ENCODE measurements at regions not wholly inside any gene's neighbourhood (a gene's known extent, or its start where the extent isn't known, plus 50 kb on each side); places are given as distances from the start of the nearest gene placed in this dataset.
"Not testable (repeated sequence)": the region's sequence is repeated elsewhere in the genome, so short reads cannot be mapped to it uniquely, and the experiment has no call there.

- no peak for DNase-seq
Observed at GRCh38 chr5:60546207-60546606, 153.8 kb downstream of the DEPDC1B start.

- no peak for DNase-seq
Observed at GRCh38 chr5:60545551-60545950, 154.4 kb downstream of the DEPDC1B start.

- DNase-seq: no peak
Observed at GRCh38 chr5:60544142-60544541, 155.8 kb downstream of the DEPDC1B start.

GRCh38 chr5:60541980-60542379 is 158.0 kb downstream of the DEPDC1B start:
- peak; percentile 66 for DNase-seq

- DNase-seq: no peak
Observed at GRCh38 chr5:60540856-60541805, 158.8 kb downstream of the DEPDC1B start.

- DNase-seq: no peak
Observed at GRCh38 chr5:60538955-60539866, 160.8 kb downstream of the DEPDC1B start.

- peak; percentile 28 for DNase-seq
Observed at GRCh38 chr5:60538426-60538825, 161.5 kb downstream of the DEPDC1B start.

GRCh38 chr5:60535951-60536350 is 164.0 kb downstream of the DEPDC1B start:
- DNase-seq: no peak

- DNase-seq: no peak
Observed at GRCh38 chr5:60535198-60535597, 164.8 kb downstream of the DEPDC1B start.

- DNase-seq: no peak
Observed at GRCh38 chr5:60533789-60534188, 166.2 kb downstream of the DEPDC1B start.

- DNase-seq: not testable (repeated sequence)
Observed at GRCh38 chr5:60532796-60533195, 167.2 kb downstream of the DEPDC1B start.

- not testable (repeated sequence) for DNase-seq
Observed at GRCh38 chr5:60530144-60530848, 169.7 kb downstream of the DEPDC1B start.

GRCh38 chr5:60529001-60529400 is 171.0 kb downstream of the DEPDC1B start:
- no peak for DNase-seq

- no peak for DNase-seq
Observed at GRCh38 chr5:60527072-60527471, 172.9 kb downstream of the DEPDC1B start.

- DNase-seq: no peak
Observed at GRCh38 chr5:60526336-60526875, 173.6 kb downstream of the DEPDC1B start.

GRCh38 chr5:60522292-60522905 is 177.6 kb downstream of the DEPDC1B start:
- DNase-seq: no peak

GRCh38 chr5:60521376-60522291 is 178.3 kb downstream of the DEPDC1B start:
- peak; percentile 30 for DNase-seq

- DNase-seq: no peak
Observed at GRCh38 chr5:60520451-60521227, 179.3 kb downstream of the DEPDC1B start.

GRCh38 chr5:60519372-60519771 is 180.6 kb downstream of the DEPDC1B start:
- DNase-seq: no peak

- DNase-seq: no peak
Observed at GRCh38 chr5:60517850-60518249, 182.1 kb downstream of the DEPDC1B start.
